Activated CD8-positive, alpha-beta T cell treated with anti-CD3 and anti-CD28 coated beads, Interleukin-2, amount 10 ng/mL, durations not matched to agents 7 days and 5 days (primary cell): ENCODE measurements at regions not wholly inside any gene's neighbourhood (a gene's known extent, or its start where the extent isn't known, plus 50 kb on each side); places are given as distances from the start of the nearest gene placed in this dataset.

Experiments
- ATAC-seq: fragments of 150-1000 bp; cut with Tn5 transposase; one replicate; pipeline ENCODE4 v1.10.0; 2021; ENCODE audit warnings: moderate library complexity
- CTCF ChIA-PET: fragments of 350-600 bp; sonication (Branson Sonifier 250); formaldehyde crosslinking; loops from one replicate; lab custom pipeline; 2021; ENCODE audit warnings: antibody characterized with exemption; lab: Charles Lee
- POLR2A ChIA-PET: fragments of 350-600 bp; sonication (Branson Sonifier 250); formaldehyde crosslinking; loops from one replicate; lab custom pipeline; 2021; ENCODE audit warnings: antibody characterized with exemption; lab: Charles Lee
- DNase-seq: peaks from one replicate; pipeline ENCODE4 v3.0.0-alpha.2; 2020
- H3K27ac Mint-ChIP-seq: one replicate; pipeline ENCODE4 v1.8.0; 2021; ENCODE audit warnings: mild to moderate bottlenecking, mixed read lengths
- H3K27me3 Mint-ChIP-seq: one replicate; pipeline ENCODE4 v1.8.0; 2021; ENCODE audit warnings: low read depth, mixed read lengths
- H3K36me3 Mint-ChIP-seq: one replicate; pipeline ENCODE4 v1.8.0; 2021; ENCODE audit warnings: low read depth, mixed read lengths
- H3K4me1 Mint-ChIP-seq: one replicate; pipeline ENCODE4 v1.8.0; 2021; ENCODE audit warnings: low read depth, mixed read lengths
- H3K4me3 Mint-ChIP-seq: one replicate; pipeline ENCODE4 v1.8.0; 2021; ENCODE audit warnings: mild to moderate bottlenecking, mixed read lengths
- H3K9me3 Mint-ChIP-seq: one replicate; pipeline ENCODE4 v1.8.0; 2022; ENCODE audit warnings: mixed read lengths; ENCODE audit not compliant: insufficient read depth

- no peak for DNase-seq
- Mint-ChIP-seq H3K4me1 (no peaks in the 10 kb centered on the region), H3K27me3 (no peaks in the 10 kb centered on the region), H3K27ac (no peak overlapping the region), H3K36me3 (no peaks in the 10 kb centered on the region), H3K9me3 (peaks cover 7% of the 10 kb centered on the region), H3K4me3 (no peak overlapping the region)
- ChIA-PET POLR2A (no interaction called here), CTCF (no interaction called here)
- no peak for ATAC-seq
These were observed 477.1 kb upstream of the TENM3 start for GRCh38 chr4:181766061-181766548.

GRCh38 chr4:181770971-181771370 is 472.2 kb upstream of the TENM3 start:
- POLR2A ChIA-PET: no interaction called here
- H3K4me3 Mint-ChIP-seq: no peak overlapping the region
- ATAC-seq: no peak

GRCh38 chr4:181775298-181775697 is 467.9 kb upstream of the TENM3 start:
- ChIA-PET POLR2A (no interaction called here), CTCF (no interaction called here)
- ATAC-seq (no peak), DNase-seq (no peak)
- Mint-ChIP-seq H3K4me1 (no peaks in the 10 kb centered on the region), H3K36me3 (no peaks in the 10 kb centered on the region), H3K27ac (no peak overlapping the region), H3K9me3 (peaks cover 4% of the 10 kb centered on the region), H3K4me3 (no peak overlapping the region), H3K27me3 (no peaks in the 10 kb centered on the region)

More at GRCh38 chr4:181770971-181771370, 472.2 kb upstream of the TENM3 start:
- no peak overlapping the region for H3K27ac Mint-ChIP-seq
- no peaks in the 10 kb centered on the region for H3K4me1 Mint-ChIP-seq
- H3K27me3 Mint-ChIP-seq: no peaks in the 10 kb centered on the region
- H3K9me3 Mint-ChIP-seq: peaks cover 7% of the 10 kb centered on the region
- H3K36me3 Mint-ChIP-seq: no peaks in the 10 kb centered on the region
- no peak for DNase-seq
- CTCF ChIA-PET: no interaction called here

- Mint-ChIP-seq H3K9me3 (peaks cover 4% of the 10 kb centered on the region), H3K27ac (no peak overlapping the region), H3K4me1 (no peaks in the 10 kb centered on the region), H3K27me3 (no peaks in the 10 kb centered on the region), H3K4me3 (no peak overlapping the region), H3K36me3 (no peaks in the 10 kb centered on the region)
- POLR2A ChIA-PET: no interaction called here
- ATAC-seq (no peak), DNase-seq (no peak)
- CTCF ChIA-PET: no interaction called here
These were observed 466.7 kb upstream of the TENM3 start for GRCh38 chr4:181776264-181777054.

GRCh38 chr4:181777518-181777917 is 465.7 kb upstream of the TENM3 start:
- no peaks in the 10 kb centered on the region for H3K27me3 Mint-ChIP-seq
- CTCF ChIA-PET: no interaction called here
- no peak for DNase-seq
- peaks cover 4% of the 10 kb centered on the region for H3K9me3 Mint-ChIP-seq
- no peaks in the 10 kb centered on the region for H3K36me3 Mint-ChIP-seq
- no peak for ATAC-seq
- POLR2A ChIA-PET: no interaction called here
- no peak overlapping the region for H3K27ac Mint-ChIP-seq
- no peaks in the 10 kb centered on the region for H3K4me1 Mint-ChIP-seq
- H3K4me3 Mint-ChIP-seq: no peak overlapping the region

GRCh38 chr4:181784881-181785280 is 458.3 kb upstream of the TENM3 start:
- ATAC-seq: no peak
- Mint-ChIP-seq H3K4me1 (no peaks in the 10 kb centered on the region), H3K9me3 (peaks cover 10% of the 10 kb centered on the region), H3K4me3 (no peak overlapping the region), H3K27me3 (no peaks in the 10 kb centered on the region), H3K27ac (no peak overlapping the region), H3K36me3 (no peaks in the 10 kb centered on the region)
- CTCF ChIA-PET: no interaction called here
- POLR2A ChIA-PET: no interaction called here
- no peak for DNase-seq

- Mint-ChIP-seq H3K4me3 (no peak overlapping the region), H3K27me3 (no peaks in the 10 kb centered on the region), H3K27ac (no peak overlapping the region), H3K9me3 (peaks cover 10% of the 10 kb centered on the region), H3K4me1 (no peaks in the 10 kb centered on the region), H3K36me3 (no peaks in the 10 kb centered on the region)
- no peak for DNase-seq
- CTCF ChIA-PET: interaction anchor here (0.7 kb wide), 1 partner anchor 27 kb away, joined by 4 read pairs; no protein-coding TSS in a partner anchor
- POLR2A ChIA-PET: no interaction called here
- ATAC-seq: no peak
These were observed 450.6 kb upstream of the TENM3 start for GRCh38 chr4:181792641-181793040.

- ATAC-seq (no peak), DNase-seq (no peak)
- Mint-ChIP-seq H3K9me3 (peaks cover 10% of the 10 kb centered on the region), H3K4me3 (no peak overlapping the region), H3K27me3 (no peaks in the 10 kb centered on the region), H3K36me3 (no peaks in the 10 kb centered on the region), H3K4me1 (no peaks in the 10 kb centered on the region), H3K27ac (no peak overlapping the region)
- ChIA-PET CTCF (no interaction called here), POLR2A (no interaction called here)
These were observed 450.1 kb upstream of the TENM3 start for GRCh38 chr4:181793096-181793495.

GRCh38 chr4:181796502-181796901 is 446.7 kb upstream of the TENM3 start:
- POLR2A ChIA-PET: no interaction called here
- no peak for ATAC-seq
- H3K4me1 Mint-ChIP-seq: no peaks in the 10 kb centered on the region
- no peak overlapping the region for H3K27ac Mint-ChIP-seq
- CTCF ChIA-PET: no interaction called here
- H3K36me3 Mint-ChIP-seq: no peaks in the 10 kb centered on the region
- no peak for DNase-seq
- H3K4me3 Mint-ChIP-seq: no peak overlapping the region
- no peaks in the 10 kb centered on the region for H3K27me3 Mint-ChIP-seq
- peaks cover 7% of the 10 kb centered on the region for H3K9me3 Mint-ChIP-seq

- no peak for DNase-seq
- Mint-ChIP-seq H3K27ac (no peak overlapping the region), H3K36me3 (no peaks in the 10 kb centered on the region), H3K4me1 (no peaks in the 10 kb centered on the region), H3K27me3 (no peaks in the 10 kb centered on the region), H3K4me3 (no peak overlapping the region), H3K9me3 (peaks cover 7% of the 10 kb centered on the region)
- CTCF ChIA-PET: no interaction called here
- ATAC-seq: no peak
- POLR2A ChIA-PET: no interaction called here
These were observed 444.7 kb upstream of the TENM3 start for GRCh38 chr4:181798536-181798935.

GRCh38 chr4:181799561-181800069 is 443.6 kb upstream of the TENM3 start:
- Mint-ChIP-seq H3K4me3 (no peak overlapping the region), H3K27ac (no peak overlapping the region), H3K9me3 (peaks cover 5% of the 10 kb centered on the region), H3K36me3 (no peaks in the 10 kb centered on the region), H3K27me3 (no peaks in the 10 kb centered on the region), H3K4me1 (no peaks in the 10 kb centered on the region)
- POLR2A ChIA-PET: no interaction called here
- ATAC-seq (no peak), DNase-seq (no peak)
- CTCF ChIA-PET: no interaction called here

- Mint-ChIP-seq H3K27ac (no peak overlapping the region), H3K4me3 (no peak overlapping the region), H3K27me3 (no peaks in the 10 kb centered on the region), H3K4me1 (no peaks in the 10 kb centered on the region), H3K9me3 (peaks cover 3% of the 10 kb centered on the region), H3K36me3 (no peaks in the 10 kb centered on the region)
- ATAC-seq (no peak), DNase-seq (no peak)
- CTCF ChIA-PET: no interaction called here
- POLR2A ChIA-PET: no interaction called here
These were observed 441.0 kb upstream of the TENM3 start for GRCh38 chr4:181802207-181802606.
